Neural progenitor cell (in vitro differentiated cells): ENCODE measurements at regions not wholly inside any gene's neighbourhood (a gene's known extent, or its start where the extent isn't known, plus 50 kb on each side); places are given as distances from the start of the nearest gene placed in this dataset.

Experiments used
- DNase-seq: peaks from one replicate; pipeline ENCODE4 v3.0.0-alpha.2; 2016; ENCODE audit warnings: low spot score
- H2AFZ ChIP-seq: fragments of 200-600 bp; sonication (generic); replicated peaks from 2 replicates; pipeline ENCODE4 v1.6.1; 2016; ENCODE audit warnings: antibody characterized with exemption
- H3F3A ChIP-seq: fragments of 200-600 bp; sonication (generic); 2 replicates; pipeline ENCODE4 v1.6.1; 2016; ENCODE audit warnings: antibody characterized with exemption, low read depth
- H3K27ac ChIP-seq: fragments of 200-600 bp; sonication (generic); 2 replicates; pipeline ENCODE4 v1.5.1; 2016; ENCODE audit warnings: mild to moderate bottlenecking
- H3K27me3 ChIP-seq: fragments of 200-600 bp; sonication (generic); 2 replicates; pipeline ENCODE4 v1.6.1; 2016; ENCODE audit warnings: mild to moderate bottlenecking, moderate library complexity
- H3K36me3 ChIP-seq: fragments of 200-600 bp; sonication (generic); 2 replicates; pipeline ENCODE4 v1.5.1; 2016
- H3K4me1 ChIP-seq: fragments of 200-600 bp; sonication (generic); 2 replicates; pipeline ENCODE4 v1.6.1; 2016; ENCODE audit warnings: mixed run types
- H3K4me2 ChIP-seq: fragments of 200-600 bp; sonication (generic); 2 replicates; pipeline ENCODE4 v1.6.1; 2016
- H3K4me3 ChIP-seq: fragments of 200-600 bp; sonication (generic); 2 replicates; pipeline ENCODE4 v1.5.1; 2016
- H3K79me2 ChIP-seq: fragments of 200-600 bp; sonication (generic); 2 replicates; pipeline ENCODE4 v1.6.1; 2016; ENCODE audit warnings: low read depth
- H3K9ac ChIP-seq: fragments of 200-600 bp; sonication (generic); 2 replicates; pipeline ENCODE4 v1.6.1; 2016
- H3K9me3 ChIP-seq: fragments of 200-600 bp; sonication (generic); 2 replicates; pipeline ENCODE4 v1.5.1; 2016; ENCODE audit warnings: low read depth
- H4K20me1 ChIP-seq: fragments of 200-600 bp; sonication (generic); 2 replicates; pipeline ENCODE4 v1.6.1; 2016; ENCODE audit warnings: low read depth
- H3K27ac Mint-ChIP-seq: 3 replicates; pipeline ENCODE4 v1.8.0; 2021; ENCODE audit warnings: mixed read lengths
- H3K27me3 Mint-ChIP-seq: 2 replicates; pipeline ENCODE4 v1.8.0; 2022; ENCODE audit warnings: low read depth, mild to moderate bottlenecking, inconsistent platforms, moderate library complexity, mixed read lengths; ENCODE audit not compliant: insufficient read depth
- H3K36me3 Mint-ChIP-seq: 3 replicates; pipeline ENCODE4 v1.8.0; 2021; ENCODE audit warnings: mixed read lengths
- H3K4me1 Mint-ChIP-seq: 3 replicates; pipeline ENCODE4 v1.8.0; 2021; ENCODE audit warnings: mixed read lengths
- H3K4me3 Mint-ChIP-seq: 3 replicates; pipeline ENCODE4 v1.8.0; 2021; ENCODE audit warnings: mild to moderate bottlenecking, moderate library complexity, mixed read lengths
- H3K9me3 Mint-ChIP-seq: 3 replicates; pipeline ENCODE4 v1.8.0; 2020; ENCODE audit warnings: mixed read lengths
- CTCF ChIP-seq: fragments of 200-600 bp; sonication (generic); IDR thresholded peaks from 2 replicates; pipeline ENCODE4 v1.5.1; 2017; ENCODE audit warnings: antibody characterized with exemption, mild to moderate bottlenecking
- EZH2 ChIP-seq: fragments of 200-600 bp; sonication (generic); IDR thresholded peaks from 2 replicates; pipeline ENCODE4 v1.6.1; 2017; ENCODE audit warnings: antibody characterized with exemption, mild to moderate bottlenecking, moderate library complexity
- EZH2phosphoT487 ChIP-seq: fragments of 200-600 bp; sonication (generic); IDR thresholded peaks from 2 replicates; pipeline ENCODE4 v1.6.1; 2017; ENCODE audit warnings: antibody characterized with exemption

- no peaks in the 10 kb centered on the region for H3K79me2 ChIP-seq
- H3K9ac ChIP-seq = no peak overlapping the region
- Mint-ChIP-seq H3K4me1 (no peaks in the 10 kb centered on the region), H3K36me3 (no peaks in the 10 kb centered on the region), H3K27me3 (no peaks in the 10 kb centered on the region), H3K27ac (no peak overlapping the region), H3K9me3 (peaks cover 7% of the 10 kb centered on the region), H3K4me3 (no peak overlapping the region)
- H2AFZ ChIP-seq = no peak overlapping the region
- no peak overlapping the region for H3K4me3 ChIP-seq
- no peak overlapping the region for H3K4me2 ChIP-seq
- no peaks in the 10 kb centered on the region for H3K27me3 ChIP-seq
- TF ChIP-seq CTCF (no peak), EZH2phosphoT487 (no peak), EZH2 (no peak)
- no peaks in the 10 kb centered on the region for H3K4me1 ChIP-seq
- no peaks in the 10 kb centered on the region for H3K36me3 ChIP-seq
- no peak for DNase-seq
- no peaks in the 10 kb centered on the region for H3K9me3 ChIP-seq
- H3K27ac ChIP-seq = no peak overlapping the region
- H3F3A ChIP-seq = no peaks in the 10 kb centered on the region
- H4K20me1 ChIP-seq = no peaks in the 10 kb centered on the region
Measured at GRCh38 chr6:142666599-142667185, 278.3 kb downstream of the HIVEP2 start.

- H3K9me3 ChIP-seq = no peaks in the 10 kb centered on the region
- no peaks in the 10 kb centered on the region for H3K79me2 ChIP-seq
- no peaks in the 10 kb centered on the region for H3K27me3 Mint-ChIP-seq
- H3K4me2 ChIP-seq = no peak overlapping the region
- no peaks in the 10 kb centered on the region for H3K36me3 Mint-ChIP-seq
- H3K4me3 ChIP-seq = no peak overlapping the region
- H3K36me3 ChIP-seq = no peaks in the 10 kb centered on the region
- H3K9me3 Mint-ChIP-seq = no peaks in the 10 kb centered on the region
- no peaks in the 10 kb centered on the region for H4K20me1 ChIP-seq
- no peak overlapping the region for H3K27ac ChIP-seq
- H3F3A ChIP-seq = no peaks in the 10 kb centered on the region
- H3K4me1 Mint-ChIP-seq = no peaks in the 10 kb centered on the region
- no peak for DNase-seq
- H3K27ac Mint-ChIP-seq = no peak overlapping the region
- TF ChIP-seq EZH2 (no peak), CTCF (no peak), EZH2phosphoT487 (no peak)
- H3K9ac ChIP-seq = no peak overlapping the region
- H3K4me3 Mint-ChIP-seq = no peak overlapping the region
- no peaks in the 10 kb centered on the region for H3K27me3 ChIP-seq
- H2AFZ ChIP-seq = no peak overlapping the region
- H3K4me1 ChIP-seq = no peaks in the 10 kb centered on the region
Measured at GRCh38 chr6:142669471-142670351, 275.3 kb downstream of the HIVEP2 start.

GRCh38 chr6:142671791-142672190 is 273.2 kb downstream of the HIVEP2 start:
- H3K27ac Mint-ChIP-seq = no peak overlapping the region
- H2AFZ ChIP-seq = no peak overlapping the region
- H3F3A ChIP-seq = no peaks in the 10 kb centered on the region
- H3K4me3 Mint-ChIP-seq = no peak overlapping the region
- no peaks in the 10 kb centered on the region for H3K4me1 ChIP-seq
- no peaks in the 10 kb centered on the region for H3K79me2 ChIP-seq
- no peak overlapping the region for H3K4me3 ChIP-seq
- no peaks in the 10 kb centered on the region for H3K27me3 ChIP-seq
- H3K4me1 Mint-ChIP-seq = no peaks in the 10 kb centered on the region
- TF ChIP-seq CTCF = no peak
- no peak for TF ChIP-seq EZH2phosphoT487
- TF ChIP-seq EZH2 = no peak
- H3K4me2 ChIP-seq = no peak overlapping the region
- no peak for DNase-seq
- H3K9me3 Mint-ChIP-seq = no peaks in the 10 kb centered on the region
- no peak overlapping the region for H3K27ac ChIP-seq
- no peaks in the 10 kb centered on the region for H3K36me3 Mint-ChIP-seq
- no peaks in the 10 kb centered on the region for H3K9me3 ChIP-seq
- H3K27me3 Mint-ChIP-seq = no peaks in the 10 kb centered on the region
- H3K9ac ChIP-seq = no peak overlapping the region
- H3K36me3 ChIP-seq = no peaks in the 10 kb centered on the region
- H4K20me1 ChIP-seq = no peaks in the 10 kb centered on the region
